Caco-2 (cell line): ENCODE measurements at regions not wholly inside any gene's neighbourhood (a gene's known extent, or its start where the extent isn't known, plus 50 kb on each side); places are given as distances from the start of the nearest gene placed in this dataset.

ENCODE experiments used
- BruUV-seq: library from RNA; stranded (reverse); fragments of 400-500 nt; replicated peaks from 2 replicates; lab custom pipeline; 2021; lab: Mats Ljungman, UMichigan
- CTCF ChIA-PET: fragments of 300-600 bp; sonication (Branson Sonifier 250); formaldehyde crosslinking; loops from one replicate; lab custom pipeline; 2022; ENCODE audit warnings: antibody characterized with exemption; lab: Charles Lee
- POLR2A ChIA-PET: fragments of 300-600 bp; sonication (Branson Sonifier 250); formaldehyde crosslinking; loops from one replicate; lab custom pipeline; 2022; ENCODE audit warnings: antibody characterized with exemption; lab: Charles Lee
- DNase-seq, 2 experiments: peaks; one replicate each; pipeline versions ENCODE4 v3.0.0 to v3.0.0-alpha.2; 2020 to 2022
- H3K27me3 ChIP-seq: replicated peaks from 2 replicates; pipeline ENCODE4 v1.6.0; 2011; ENCODE audit warnings: low read length; ENCODE audit not compliant: control insufficient read depth, insufficient read depth
- H3K36me3 ChIP-seq: 2 replicates; pipeline ENCODE4 v1.5.1; 2011; ENCODE audit warnings: low read length; ENCODE audit not compliant: control insufficient read depth, insufficient read depth
- H3K4me1 ChIP-seq: fragments of 250-450 bp; sonication (Bioruptor Pico); 2 replicates; pipeline ENCODE4 v1.5.1; 2020; ENCODE audit warnings: mild to moderate bottlenecking
- H3K4me3 ChIP-seq: 2 replicates; pipeline ENCODE4 v1.5.1; 2011; ENCODE audit warnings: low read depth, mild to moderate bottlenecking, control low read depth, low read length
- H3K9me3 ChIP-seq: fragments of 250-450 bp; sonication (Bioruptor Pico); 2 replicates; pipeline ENCODE4 v1.5.1; 2020; ENCODE audit warnings: mild to moderate bottlenecking, moderate library complexity
- H3K27ac Mint-ChIP-seq: one replicate; pipeline ENCODE4 v1.8.0; 2022; ENCODE audit warnings: mixed read lengths; ENCODE audit not compliant: unreplicated experiment
- H3K27me3 Mint-ChIP-seq: one replicate; pipeline ENCODE4 v1.8.0; 2022; ENCODE audit warnings: mixed read lengths; ENCODE audit not compliant: insufficient read depth, unreplicated experiment
- H3K36me3 Mint-ChIP-seq: one replicate; pipeline ENCODE4 v1.8.0; 2022; ENCODE audit warnings: mild to moderate bottlenecking, mixed read lengths; ENCODE audit not compliant: insufficient read depth, unreplicated experiment
- H3K4me1 Mint-ChIP-seq: one replicate; pipeline ENCODE4 v1.8.0; 2022; ENCODE audit warnings: low read depth, mixed read lengths; ENCODE audit not compliant: unreplicated experiment
- H3K4me3 Mint-ChIP-seq: one replicate; pipeline ENCODE4 v1.8.0; 2022; ENCODE audit warnings: mild to moderate bottlenecking, moderate library complexity, mixed read lengths; ENCODE audit not compliant: unreplicated experiment
- H3K9me3 Mint-ChIP-seq: one replicate; pipeline ENCODE4 v1.8.0; 2022; ENCODE audit warnings: mixed read lengths; ENCODE audit not compliant: unreplicated experiment
- intact Hi-C: fragments of 100-400 bp; cut with micrococcal nuclease; formaldehyde crosslinking; loops from one replicate; pipeline ENCODE4 v1.10.0; 2022; ENCODE audit not compliant: unreplicated experiment
- TF ChIP-seq, protein P1 (sequence below), 2 experiments: fragments of 200-600 bp in 1 of 2; IDR thresholded peaks; 1 replicate in 1 of 2; 2 replicates in 1 of 2; pipeline versions ENCODE4 v1.5.1 to v1.8.0; 2011 to 2022; ENCODE audit warnings: antibody characterized with exemption in 1 of 2, control low read depth in 1 of 2, inconsistent platforms in 1 of 2, low read depth in 1 of 2, low read length in 1 of 2, mild to moderate bottlenecking in 1 of 2, moderate library complexity in 1 of 2; ENCODE audit not compliant: insufficient read depth in 1 of 2, severe bottlenecking in 1 of 2, unreplicated experiment in 1 of 2

GRCh38 chr4:187414716-187415115 lies 580.9 kb upstream of the ZFP42 start:
- Histone ChIP-seq H3K36me3 (no peaks in the 10 kb centered on the region), H3K27me3 (no peaks in the 10 kb centered on the region), H3K4me3 (no peak overlapping the region), H3K9me3 (no peaks in the 10 kb centered on the region), H3K4me1 (no peaks in the 10 kb centered on the region)
- POLR2A ChIA-PET = no interaction called here
- intact Hi-C loops = no loop called here
- Mint-ChIP-seq H3K27ac (no peak overlapping the region), H3K27me3 (no peaks in the 10 kb centered on the region), H3K36me3 (no peaks in the 10 kb centered on the region), H3K4me1 (no peaks in the 10 kb centered on the region), H3K9me3 (peaks cover 9% of the 10 kb centered on the region), H3K4me3 (no peak overlapping the region)
- TF ChIP-seq, protein P1, sequence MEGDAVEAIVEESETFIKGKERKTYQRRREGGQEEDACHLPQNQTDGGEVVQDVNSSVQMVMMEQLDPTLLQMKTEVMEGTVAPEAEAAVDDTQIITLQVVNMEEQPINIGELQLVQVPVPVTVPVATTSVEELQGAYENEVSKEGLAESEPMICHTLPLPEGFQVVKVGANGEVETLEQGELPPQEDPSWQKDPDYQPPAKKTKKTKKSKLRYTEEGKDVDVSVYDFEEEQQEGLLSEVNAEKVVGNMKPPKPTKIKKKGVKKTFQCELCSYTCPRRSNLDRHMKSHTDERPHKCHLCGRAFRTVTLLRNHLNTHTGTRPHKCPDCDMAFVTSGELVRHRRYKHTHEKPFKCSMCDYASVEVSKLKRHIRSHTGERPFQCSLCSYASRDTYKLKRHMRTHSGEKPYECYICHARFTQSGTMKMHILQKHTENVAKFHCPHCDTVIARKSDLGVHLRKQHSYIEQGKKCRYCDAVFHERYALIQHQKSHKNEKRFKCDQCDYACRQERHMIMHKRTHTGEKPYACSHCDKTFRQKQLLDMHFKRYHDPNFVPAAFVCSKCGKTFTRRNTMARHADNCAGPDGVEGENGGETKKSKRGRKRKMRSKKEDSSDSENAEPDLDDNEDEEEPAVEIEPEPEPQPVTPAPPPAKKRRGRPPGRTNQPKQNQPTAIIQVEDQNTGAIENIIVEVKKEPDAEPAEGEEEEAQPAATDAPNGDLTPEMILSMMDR (IDR thresholded peaks at IDR 0.05; ENCODE audit: insufficient read depth in 1 of 2, low read depth in 1 of 2, low read length in 1 of 2, severe bottlenecking in 1 of 2, unreplicated experiment in 1 of 2) = no peak
- CTCF ChIA-PET = no interaction called here
- DNase-seq = no peak
- no TSS peak for BruUV-seq

DNA sequence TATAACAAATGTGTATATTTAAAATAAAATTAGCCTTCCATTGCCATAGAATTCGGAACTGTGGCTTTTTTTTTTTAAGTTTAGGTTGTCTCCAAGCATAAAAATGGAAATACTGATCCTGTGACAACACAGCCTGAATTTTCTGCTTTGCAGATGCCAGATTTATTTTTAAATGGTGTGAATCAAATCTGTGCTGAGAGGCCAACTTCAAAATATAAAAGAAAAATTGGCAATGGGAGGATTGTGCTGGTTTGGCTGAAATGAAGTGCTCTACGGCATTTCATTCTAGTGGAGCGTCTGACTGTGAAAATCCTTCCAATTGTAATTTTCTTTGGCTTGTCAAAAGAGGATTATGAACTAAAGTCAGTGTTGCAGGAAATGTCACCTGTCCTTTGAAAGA lies 580.3 kb upstream of the ZFP42 start:
- no peak for DNase-seq
- Mint-ChIP-seq H3K4me3 (no peak overlapping the region), H3K27me3 (no peaks in the 10 kb centered on the region), H3K9me3 (peaks cover 9% of the 10 kb centered on the region), H3K36me3 (no peaks in the 10 kb centered on the region), H3K27ac (no peak overlapping the region), H3K4me1 (no peaks in the 10 kb centered on the region)
- Histone ChIP-seq H3K36me3 (no peaks in the 10 kb centered on the region), H3K4me3 (no peak overlapping the region), H3K9me3 (no peaks in the 10 kb centered on the region), H3K27me3 (no peaks in the 10 kb centered on the region), H3K4me1 (no peaks in the 10 kb centered on the region)
- TF ChIP-seq, protein P1 (IDR thresholded peaks at IDR 0.05; ENCODE audit: insufficient read depth in 1 of 2, low read depth in 1 of 2, low read length in 1 of 2, severe bottlenecking in 1 of 2, unreplicated experiment in 1 of 2) = no peak
- POLR2A ChIA-PET = no interaction called here
- no TSS peak for BruUV-seq
- CTCF ChIA-PET = no interaction called here
- intact Hi-C loops = no loop called here

DNA sequence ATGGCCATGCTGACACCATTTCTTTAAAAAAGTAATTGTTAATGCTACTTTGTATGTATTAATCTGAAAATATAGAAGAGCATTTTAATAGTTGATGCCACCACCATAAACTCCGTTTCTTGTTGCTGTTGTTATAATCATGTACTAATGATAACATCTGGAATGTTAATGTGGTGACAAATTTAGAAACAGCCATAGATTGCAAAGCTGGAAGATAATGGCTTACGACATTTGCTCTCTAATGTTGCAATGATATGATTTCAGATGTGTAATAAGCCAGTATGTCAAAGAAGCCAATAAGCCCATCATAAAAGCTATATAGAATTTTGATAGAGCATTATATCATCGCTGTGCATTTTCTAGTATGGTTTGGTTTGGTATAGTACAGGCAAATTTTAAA lies 579.4 kb upstream of the ZFP42 start:
- H3K9me3 ChIP-seq = no peaks in the 10 kb centered on the region
- no peak overlapping the region for H3K4me3 ChIP-seq
- TF ChIP-seq, protein P1 (IDR thresholded peaks at IDR 0.05; ENCODE audit: insufficient read depth in 1 of 2, low read depth in 1 of 2, low read length in 1 of 2, severe bottlenecking in 1 of 2, unreplicated experiment in 1 of 2) = no peak
- CTCF ChIA-PET = interaction anchor here (0.6 to 0.7 kb wide), 2 partner anchors 468 to 747 kb away, joined by 3 to 5 read pairs; no protein-coding TSS in a partner anchor
- DNase-seq = no peak
- Mint-ChIP-seq H3K27ac (no peak overlapping the region), H3K4me3 (no peak overlapping the region), H3K9me3 (peaks cover 9% of the 10 kb centered on the region), H3K36me3 (no peaks in the 10 kb centered on the region), H3K27me3 (no peaks in the 10 kb centered on the region), H3K4me1 (no peaks in the 10 kb centered on the region)
- no peaks in the 10 kb centered on the region for H3K4me1 ChIP-seq
- intact Hi-C loops = no loop called here
- no peaks in the 10 kb centered on the region for H3K27me3 ChIP-seq
- POLR2A ChIA-PET = no interaction called here
- no TSS peak for BruUV-seq
- H3K36me3 ChIP-seq = no peaks in the 10 kb centered on the region
